GM18505 (cell line): ENCODE measurements at regions not wholly inside any gene's neighbourhood (a gene's known extent, or its start where the extent isn't known, plus 50 kb on each side); places are given as distances from the start of the nearest gene placed in this dataset.
A peak's percentile ranks its signal among the peaks of the same experiment; 100 is the strongest.

ENCODE experiments used
- ATAC-seq: cut with Tn5 transposase; IDR thresholded peaks from one replicate; pipeline ENCODE4 v1.9.1; 2021; ENCODE audit not compliant: unreplicated experiment
- POLR2A ChIP-seq: IDR thresholded peaks from 4 replicates; pipeline ENCODE4 v1.6.1; 2011; ENCODE audit warnings: borderline replicate concordance; ENCODE audit not compliant: insufficient read depth, insufficient read length; ENCODE audit errors: extremely low read depth

GRCh38 chr10:8229153-8229552 lies 174.7 kb downstream of the GATA3 start:
- ATAC-seq = no peak
- no peak for TF ChIP-seq POLR2A

GRCh38 chr10:8230902-8231301 lies 176.4 kb downstream of the GATA3 start:
- no peak for ATAC-seq
- TF ChIP-seq POLR2A = no peak

- ATAC-seq = no peak
- TF ChIP-seq POLR2A = no peak
Observed at GRCh38 chr10:8233049-8233448, 178.6 kb downstream of the GATA3 start.

GRCh38 chr10:8233832-8234259 lies 179.4 kb downstream of the GATA3 start:
- no peak for ATAC-seq

GRCh38 chr10:8235253-8236027 lies 181.0 kb downstream of the GATA3 start:
- TF ChIP-seq POLR2A = no peak
- ATAC-seq = no peak

More at GRCh38 chr10:8233832-8234259, 179.4 kb downstream of the GATA3 start:
- no peak for TF ChIP-seq POLR2A

GRCh38 chr10:8238986-8239385 lies 184.5 kb downstream of the GATA3 start:
- no peak for ATAC-seq
- TF ChIP-seq POLR2A = no peak

- no peak for ATAC-seq
Observed at GRCh38 chr10:8240861-8241260, 186.4 kb downstream of the GATA3 start.

GRCh38 chr10:8242295-8242872 lies 187.9 kb downstream of the GATA3 start:
- ATAC-seq = no peak
- TF ChIP-seq POLR2A = no peak

More at GRCh38 chr10:8240861-8241260, 186.4 kb downstream of the GATA3 start:
- no peak for TF ChIP-seq POLR2A

- no peak for TF ChIP-seq POLR2A
- peak; percentile 70 for ATAC-seq
Observed at GRCh38 chr10:8245131-8245813, 190.8 kb downstream of the GATA3 start.

GRCh38 chr10:8245814-8246142 lies 191.3 kb downstream of the GATA3 start:
- ATAC-seq = no peak
- TF ChIP-seq POLR2A = no peak

- no peak for ATAC-seq
- TF ChIP-seq POLR2A = no peak
Observed at GRCh38 chr10:8246548-8246947, 192.1 kb downstream of the GATA3 start.

GRCh38 chr10:8247191-8247590 lies 192.7 kb downstream of the GATA3 start:
- ATAC-seq = no peak
- TF ChIP-seq POLR2A = no peak

- no peak for TF ChIP-seq POLR2A
- no peak for ATAC-seq
Observed at GRCh38 chr10:8248868-8249267, 194.4 kb downstream of the GATA3 start.

- no peak for ATAC-seq
- no peak for TF ChIP-seq POLR2A
Observed at GRCh38 chr10:8254350-8254749, 199.9 kb downstream of the GATA3 start.
